OCI-LY3 (cell line): ENCODE measurements at regions not wholly inside any gene's neighbourhood (a gene's known extent, or its start where the extent isn't known, plus 50 kb on each side); places are given as distances from the start of the nearest gene placed in this dataset.

Experiments
- EZH2phosphoT487 ChIP-seq: fragments of 200-600 bp; shearing (Covaris generic); IDR thresholded peaks from 2 replicates; pipeline ENCODE4 v1.6.1; 2018; ENCODE audit warnings: antibody characterized with exemption, mixed run types, low read depth
- TF ChIP-seq, protein P1 (sequence below): fragments of 200-600, 300-600 bp; sonication (generic); IDR thresholded peaks from 2 replicates; pipeline ENCODE4 v1.5.1; 2014; ENCODE audit warnings: antibody characterized with exemption, low read length, low read depth

DNA sequence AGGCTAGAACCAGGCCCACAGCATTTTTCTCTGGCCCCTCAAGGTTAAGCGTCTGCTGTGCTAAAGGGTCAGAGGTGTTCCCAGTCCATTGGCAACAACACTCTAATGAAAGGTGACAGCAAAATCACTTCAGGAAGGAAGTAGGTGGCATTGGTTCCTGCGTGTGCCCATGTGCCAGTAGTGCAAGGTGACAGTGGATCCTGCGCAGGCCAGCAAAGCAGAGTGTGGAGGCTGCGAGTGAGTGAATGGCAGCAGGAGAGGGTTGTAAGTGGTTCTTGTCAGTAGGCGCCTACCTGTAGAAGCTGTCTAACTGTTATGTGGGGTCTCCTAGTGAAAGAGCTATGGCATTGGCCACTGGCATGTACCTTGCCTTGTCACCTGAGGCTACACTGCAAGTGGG lies 898.2 kb upstream of the TYRP1 start:
- TF ChIP-seq, protein P1, sequence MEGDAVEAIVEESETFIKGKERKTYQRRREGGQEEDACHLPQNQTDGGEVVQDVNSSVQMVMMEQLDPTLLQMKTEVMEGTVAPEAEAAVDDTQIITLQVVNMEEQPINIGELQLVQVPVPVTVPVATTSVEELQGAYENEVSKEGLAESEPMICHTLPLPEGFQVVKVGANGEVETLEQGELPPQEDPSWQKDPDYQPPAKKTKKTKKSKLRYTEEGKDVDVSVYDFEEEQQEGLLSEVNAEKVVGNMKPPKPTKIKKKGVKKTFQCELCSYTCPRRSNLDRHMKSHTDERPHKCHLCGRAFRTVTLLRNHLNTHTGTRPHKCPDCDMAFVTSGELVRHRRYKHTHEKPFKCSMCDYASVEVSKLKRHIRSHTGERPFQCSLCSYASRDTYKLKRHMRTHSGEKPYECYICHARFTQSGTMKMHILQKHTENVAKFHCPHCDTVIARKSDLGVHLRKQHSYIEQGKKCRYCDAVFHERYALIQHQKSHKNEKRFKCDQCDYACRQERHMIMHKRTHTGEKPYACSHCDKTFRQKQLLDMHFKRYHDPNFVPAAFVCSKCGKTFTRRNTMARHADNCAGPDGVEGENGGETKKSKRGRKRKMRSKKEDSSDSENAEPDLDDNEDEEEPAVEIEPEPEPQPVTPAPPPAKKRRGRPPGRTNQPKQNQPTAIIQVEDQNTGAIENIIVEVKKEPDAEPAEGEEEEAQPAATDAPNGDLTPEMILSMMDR = no peak
- TF ChIP-seq EZH2phosphoT487 = no peak
